ENCODE measurements at regions not wholly inside any gene's neighbourhood (a gene's known extent, or its start where the extent isn't known, plus 50 kb on each side); places are given as distances from the start of the nearest gene placed in this dataset.

GRCh38 chr6:154590756-154591155, 80.3 kb upstream of the CNKSR3 start:
- DNase-seq (ENCODE audit: low read depth), result peak; percentile 100
- 0 out of 2 replicates have a peak overlapping the region, but pooled peaks have one; percentile 24 for H3K4me3 ChIP-seq (ENCODE audit: low read depth, low read length)
- TF ChIP-seq, protein P1, sequence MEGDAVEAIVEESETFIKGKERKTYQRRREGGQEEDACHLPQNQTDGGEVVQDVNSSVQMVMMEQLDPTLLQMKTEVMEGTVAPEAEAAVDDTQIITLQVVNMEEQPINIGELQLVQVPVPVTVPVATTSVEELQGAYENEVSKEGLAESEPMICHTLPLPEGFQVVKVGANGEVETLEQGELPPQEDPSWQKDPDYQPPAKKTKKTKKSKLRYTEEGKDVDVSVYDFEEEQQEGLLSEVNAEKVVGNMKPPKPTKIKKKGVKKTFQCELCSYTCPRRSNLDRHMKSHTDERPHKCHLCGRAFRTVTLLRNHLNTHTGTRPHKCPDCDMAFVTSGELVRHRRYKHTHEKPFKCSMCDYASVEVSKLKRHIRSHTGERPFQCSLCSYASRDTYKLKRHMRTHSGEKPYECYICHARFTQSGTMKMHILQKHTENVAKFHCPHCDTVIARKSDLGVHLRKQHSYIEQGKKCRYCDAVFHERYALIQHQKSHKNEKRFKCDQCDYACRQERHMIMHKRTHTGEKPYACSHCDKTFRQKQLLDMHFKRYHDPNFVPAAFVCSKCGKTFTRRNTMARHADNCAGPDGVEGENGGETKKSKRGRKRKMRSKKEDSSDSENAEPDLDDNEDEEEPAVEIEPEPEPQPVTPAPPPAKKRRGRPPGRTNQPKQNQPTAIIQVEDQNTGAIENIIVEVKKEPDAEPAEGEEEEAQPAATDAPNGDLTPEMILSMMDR (IDR thresholded peaks at IDR 0.05; ENCODE audit: control insufficient read depth, extremely low read depth, insufficient read depth), result no peak

DNA sequence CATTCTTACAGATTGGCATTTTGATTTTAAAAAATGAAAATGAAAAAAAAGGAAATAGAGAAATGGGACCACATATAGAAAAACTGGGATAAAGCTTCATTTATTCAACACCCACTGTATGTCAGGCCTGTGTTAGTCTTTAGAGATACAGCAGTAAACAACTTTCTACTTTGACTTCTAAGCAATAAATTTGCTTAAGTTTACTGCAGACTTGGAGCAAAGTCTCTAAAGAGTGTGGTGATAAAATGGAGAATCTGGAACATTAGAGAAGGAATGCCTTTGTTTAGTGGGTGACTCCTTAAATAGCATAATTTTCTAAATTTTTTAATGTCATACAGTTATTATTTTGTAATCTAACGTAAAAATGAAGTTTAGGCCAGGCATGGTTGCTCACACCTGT, 80.7 kb upstream of the CNKSR3 start:
- TF ChIP-seq, protein P1 (IDR thresholded peaks at IDR 0.05; ENCODE audit: control insufficient read depth, extremely low read depth, insufficient read depth), result no peak
- DNase-seq (ENCODE audit: low read depth), result no peak
- H3K4me3 ChIP-seq (ENCODE audit: low read depth, low read length), result 0 out of 2 replicates have a peak overlapping the region, but pooled peaks have one; percentile 24

- TF ChIP-seq, protein P1 (IDR thresholded peaks at IDR 0.05; ENCODE audit: control insufficient read depth, extremely low read depth, insufficient read depth), result no peak
- H3K4me3 ChIP-seq (ENCODE audit: low read depth, low read length), result no peak overlapping the region
- no peak for DNase-seq (ENCODE audit: low read depth)
Observed at GRCh38 chr6:154592199-154592860, 81.8 kb upstream of the CNKSR3 start.

GRCh38 chr6:154593122-154593521, 82.6 kb upstream of the CNKSR3 start:
- H3K4me3 ChIP-seq (ENCODE audit: low read depth, low read length), result no peak overlapping the region
- no peak for DNase-seq (ENCODE audit: low read depth)
- TF ChIP-seq, protein P1 (IDR thresholded peaks at IDR 0.05; ENCODE audit: control insufficient read depth, extremely low read depth, insufficient read depth), result no peak

- DNase-seq (ENCODE audit: low read depth), result no peak
- no peak overlapping the region for H3K4me3 ChIP-seq (ENCODE audit: low read depth, low read length)
- TF ChIP-seq, protein P1 (IDR thresholded peaks at IDR 0.05; ENCODE audit: control insufficient read depth, extremely low read depth, insufficient read depth), result no peak
Observed at GRCh38 chr6:154594496-154595198, 84.2 kb upstream of the CNKSR3 start.

GRCh38 chr6:154595538-154595937, 85.1 kb upstream of the CNKSR3 start:
- no peak for DNase-seq (ENCODE audit: low read depth)
- TF ChIP-seq, protein P1 (IDR thresholded peaks at IDR 0.05; ENCODE audit: control insufficient read depth, extremely low read depth, insufficient read depth), result no peak
- no peak overlapping the region for H3K4me3 ChIP-seq (ENCODE audit: low read depth, low read length)

Measured in LNCaP clone FGC (cell line).